OCI-LY7 (cell line): ENCODE measurements at regions not wholly inside any gene's neighbourhood (a gene's known extent, or its start where the extent isn't known, plus 50 kb on each side); places are given as distances from the start of the nearest gene placed in this dataset.

Source experiments
- EZH2phosphoT487 ChIP-seq: fragments of 200-600 bp; sonication (generic); IDR thresholded peaks from 2 replicates; pipeline ENCODE4 v1.6.1; 2018; ENCODE audit warnings: low read depth, borderline replicate concordance, mild to moderate bottlenecking, mixed run types, antibody characterized with exemption, low read length, moderate library complexity, mixed read lengths
- TF ChIP-seq, protein P1 (sequence below): fragments of 200-600 bp; sonication (generic); conservative IDR thresholded peaks from 2 replicates; pipeline ENCODE4 v1.5.1; 2014; ENCODE audit warnings: mild to moderate bottlenecking, antibody characterized with exemption, low read length, moderate library complexity, mixed read lengths

DNA sequence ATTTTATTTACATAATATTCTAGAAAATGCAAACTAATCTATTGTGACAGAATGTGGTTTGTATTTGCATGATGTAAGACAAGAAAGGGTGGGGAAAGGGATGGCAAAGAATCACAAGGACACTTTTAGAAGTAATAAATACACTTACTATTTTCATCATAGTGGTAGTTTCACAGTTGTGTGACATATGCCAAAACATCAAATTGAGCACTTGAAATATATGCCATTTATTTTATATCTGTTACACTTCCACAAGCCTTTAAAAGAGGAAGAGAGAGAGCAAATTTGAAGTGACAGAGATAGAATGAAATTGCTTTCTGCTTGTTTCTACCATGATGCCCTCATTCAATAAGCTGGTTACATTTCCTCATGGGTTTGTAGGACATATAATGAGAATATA is 230.0 kb upstream of the NWD2 start:
- TF ChIP-seq, protein P1, sequence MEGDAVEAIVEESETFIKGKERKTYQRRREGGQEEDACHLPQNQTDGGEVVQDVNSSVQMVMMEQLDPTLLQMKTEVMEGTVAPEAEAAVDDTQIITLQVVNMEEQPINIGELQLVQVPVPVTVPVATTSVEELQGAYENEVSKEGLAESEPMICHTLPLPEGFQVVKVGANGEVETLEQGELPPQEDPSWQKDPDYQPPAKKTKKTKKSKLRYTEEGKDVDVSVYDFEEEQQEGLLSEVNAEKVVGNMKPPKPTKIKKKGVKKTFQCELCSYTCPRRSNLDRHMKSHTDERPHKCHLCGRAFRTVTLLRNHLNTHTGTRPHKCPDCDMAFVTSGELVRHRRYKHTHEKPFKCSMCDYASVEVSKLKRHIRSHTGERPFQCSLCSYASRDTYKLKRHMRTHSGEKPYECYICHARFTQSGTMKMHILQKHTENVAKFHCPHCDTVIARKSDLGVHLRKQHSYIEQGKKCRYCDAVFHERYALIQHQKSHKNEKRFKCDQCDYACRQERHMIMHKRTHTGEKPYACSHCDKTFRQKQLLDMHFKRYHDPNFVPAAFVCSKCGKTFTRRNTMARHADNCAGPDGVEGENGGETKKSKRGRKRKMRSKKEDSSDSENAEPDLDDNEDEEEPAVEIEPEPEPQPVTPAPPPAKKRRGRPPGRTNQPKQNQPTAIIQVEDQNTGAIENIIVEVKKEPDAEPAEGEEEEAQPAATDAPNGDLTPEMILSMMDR = no peak
- TF ChIP-seq EZH2phosphoT487 = no peak
